HG03442 (cell line): ENCODE measurements at regions not wholly inside any gene's neighbourhood (a gene's known extent, or its start where the extent isn't known, plus 50 kb on each side); places are given as distances from the start of the nearest gene placed in this dataset.

Source experiments
- ATAC-seq: cut with Tn5 transposase; IDR thresholded peaks from one replicate; pipeline ENCODE4 v1.9.1; 2021; ENCODE audit warnings: mild to moderate bottlenecking, moderate library complexity; ENCODE audit not compliant: unreplicated experiment

DNA sequence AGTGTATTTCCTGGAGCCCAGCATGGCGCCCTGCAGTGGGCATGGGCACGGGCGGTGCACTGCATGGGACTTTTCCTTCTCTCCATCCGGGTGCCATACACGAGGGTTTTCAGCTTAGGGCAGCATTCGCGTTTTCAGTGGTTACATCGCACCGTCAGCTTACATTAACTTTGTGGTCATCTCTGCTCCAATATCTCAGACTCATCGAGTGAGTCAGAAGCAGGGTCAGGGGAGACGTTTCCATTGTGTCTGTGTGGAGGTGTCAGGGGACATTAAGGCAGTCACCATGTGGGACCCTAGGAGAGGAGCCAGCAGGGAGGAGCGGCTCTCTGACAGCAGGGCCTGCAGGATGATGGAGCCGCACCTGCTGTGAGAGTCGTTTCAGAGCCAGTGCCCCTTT is 541.0 kb downstream of the FGF9 start:
- ATAC-seq: no peak

DNA sequence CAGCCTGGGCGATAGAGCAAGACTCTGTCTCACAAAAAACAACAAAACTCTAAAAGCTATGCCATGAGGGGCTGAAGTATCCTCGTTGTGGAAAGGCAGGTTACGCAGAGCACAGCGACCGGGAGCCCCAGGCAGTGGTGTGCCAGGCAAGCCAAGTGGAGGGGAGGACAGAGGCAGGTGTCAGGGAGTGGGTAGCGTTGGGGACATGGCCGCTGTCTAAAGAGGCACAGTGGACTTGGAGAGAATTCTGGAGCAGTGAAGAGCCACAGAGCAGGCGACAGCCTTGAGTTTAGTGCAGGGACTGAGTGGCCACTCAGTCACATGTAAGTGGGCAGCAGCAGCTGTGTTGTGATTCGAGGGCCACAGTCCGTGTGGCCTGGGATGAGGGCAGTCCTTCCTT is 541.7 kb downstream of the FGF9 start:
- ATAC-seq: no peak

DNA sequence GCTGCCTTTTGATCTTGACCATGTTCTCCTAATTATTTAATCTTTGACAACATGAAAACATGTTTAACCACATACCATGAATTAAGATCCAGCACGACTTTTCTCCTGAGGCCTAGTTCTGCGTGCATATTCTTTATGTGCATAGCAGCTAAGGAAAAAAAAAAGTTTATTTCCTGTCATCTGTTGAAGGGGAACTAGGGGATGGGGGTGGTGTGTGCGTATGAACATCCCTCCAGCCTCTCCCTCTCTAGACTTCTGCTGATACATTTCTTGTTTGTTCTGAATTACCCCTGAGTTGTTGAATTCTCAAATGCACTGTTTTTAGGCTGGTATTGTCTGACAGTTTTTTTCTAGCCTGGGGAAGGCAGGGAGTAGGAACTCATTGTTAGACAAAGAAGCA is 543.3 kb downstream of the FGF9 start:
- ATAC-seq: no peak

DNA sequence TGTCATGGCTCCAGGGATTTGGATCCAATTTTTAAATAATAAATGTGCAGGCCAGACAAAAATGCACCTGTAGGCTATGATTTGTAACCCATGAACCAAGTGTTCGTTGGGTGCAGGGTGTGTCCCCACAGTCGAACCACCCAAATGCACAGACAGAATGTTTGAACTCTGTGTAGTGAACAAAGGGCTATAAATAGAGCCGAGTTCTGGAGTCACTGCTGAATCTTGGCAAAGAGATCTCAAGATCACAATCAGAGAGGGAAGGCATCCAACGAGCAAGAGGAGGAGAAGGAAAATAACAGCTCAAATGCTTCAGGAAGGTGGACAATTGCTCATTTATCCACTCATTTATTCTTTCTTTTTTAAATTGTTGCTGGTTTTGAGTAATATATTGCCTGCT is 547.9 kb downstream of the FGF9 start:
- no peak for ATAC-seq

DNA sequence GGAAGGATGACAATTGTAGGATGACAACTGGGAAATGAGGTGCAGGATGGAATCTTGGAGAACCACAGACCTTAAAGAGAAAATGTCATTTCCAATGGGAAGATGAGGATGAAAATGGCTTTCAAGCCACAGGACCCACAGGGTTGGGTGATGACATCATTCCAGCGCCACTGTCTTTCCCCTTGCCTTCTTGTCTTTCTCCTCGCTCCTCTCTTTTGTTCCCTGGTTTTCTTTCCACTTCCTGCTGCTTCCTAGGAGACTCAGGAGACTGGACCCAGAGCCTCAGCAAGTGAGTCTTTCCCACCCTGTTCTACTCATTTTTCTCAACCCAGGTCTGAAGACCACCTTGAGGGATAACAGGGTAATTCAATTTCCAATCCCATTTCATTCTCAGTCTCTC is 548.8 kb downstream of the FGF9 start:
- ATAC-seq: no peak

DNA sequence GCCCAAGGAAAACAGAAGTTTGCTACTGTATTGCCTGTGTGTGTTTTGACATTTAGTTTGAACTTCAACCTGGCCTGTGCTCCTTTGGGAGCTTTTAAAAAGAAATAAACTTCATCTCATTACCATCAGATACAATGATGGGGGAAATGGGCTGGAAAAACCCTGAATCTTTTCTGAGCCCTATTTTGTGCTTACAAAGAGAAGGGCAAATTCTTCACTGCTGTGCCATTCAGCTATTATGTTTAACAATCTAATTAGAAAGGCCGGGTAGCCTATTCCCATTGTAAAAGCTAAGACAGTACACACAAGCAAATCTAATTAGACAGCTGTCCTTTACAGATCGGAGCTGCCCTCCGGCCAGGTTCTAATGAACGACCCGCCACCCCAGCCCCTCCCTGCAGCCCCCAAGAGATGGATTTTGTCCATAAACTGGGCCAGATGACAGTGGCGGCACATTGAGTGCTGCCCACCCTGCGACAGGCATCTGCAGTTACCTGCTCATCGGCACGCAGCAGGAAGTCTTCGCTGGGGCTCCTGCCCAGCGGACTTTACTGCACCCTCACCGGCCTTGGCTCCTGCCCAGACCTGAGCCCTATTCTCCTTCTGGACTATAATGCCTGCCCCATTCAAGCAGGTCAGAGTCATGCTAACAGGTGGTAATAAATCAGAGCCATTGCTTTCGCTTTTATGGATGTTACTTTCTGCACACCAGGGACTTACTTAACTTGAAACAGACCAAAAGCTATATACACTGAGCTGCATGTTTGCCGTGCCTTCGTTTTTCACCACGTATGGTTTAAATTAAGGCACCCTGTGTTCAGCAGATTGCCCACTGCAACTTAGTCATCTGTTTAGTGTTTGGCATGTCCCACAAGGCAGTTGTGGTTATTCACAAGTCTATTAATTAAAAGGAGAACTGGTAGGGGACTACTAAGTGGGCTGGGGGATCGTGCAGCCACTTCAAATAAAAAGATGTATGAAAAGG is 549.6 kb downstream of the FGF9 start:
- ATAC-seq: no peak

DNA sequence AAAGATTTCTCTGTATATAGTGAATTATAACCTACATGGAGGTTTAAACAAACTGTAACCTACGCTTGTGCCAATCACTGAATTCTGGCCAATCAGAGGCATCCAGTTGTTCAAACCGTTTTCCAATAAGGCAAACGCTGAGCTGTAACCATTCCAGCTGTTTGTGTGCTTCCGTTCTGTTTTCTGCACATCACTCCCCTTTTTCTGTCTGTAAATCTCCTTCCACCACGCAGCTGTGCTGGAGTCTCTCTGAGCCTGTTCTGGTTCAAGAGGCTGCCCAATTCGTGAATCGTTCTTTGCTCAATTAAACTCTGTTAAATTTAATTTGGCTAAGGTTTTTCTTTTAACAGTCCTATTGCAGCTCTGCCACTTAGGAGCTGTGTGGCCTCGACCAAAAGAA is 552.5 kb downstream of the FGF9 start:
- no peak for ATAC-seq

DNA sequence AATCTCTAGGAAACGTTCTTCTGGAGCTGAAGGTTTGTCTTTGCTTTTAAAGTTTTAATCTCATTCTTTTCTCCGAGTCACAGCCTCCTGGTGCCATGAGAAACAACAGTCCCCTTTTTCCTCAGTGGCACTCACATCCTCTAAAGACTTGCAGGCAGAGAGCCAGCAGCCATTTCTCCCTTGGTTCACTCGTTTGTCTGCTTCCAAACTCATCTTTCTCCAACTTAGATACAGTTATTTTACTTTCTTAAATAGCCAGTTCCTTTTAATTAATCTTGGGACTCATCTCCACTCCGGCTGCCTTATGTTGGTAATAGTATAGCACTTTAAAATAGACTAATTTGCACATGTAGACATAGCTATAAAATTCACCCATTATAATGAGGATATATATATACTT is 555.2 kb downstream of the FGF9 start:
- no peak for ATAC-seq

DNA sequence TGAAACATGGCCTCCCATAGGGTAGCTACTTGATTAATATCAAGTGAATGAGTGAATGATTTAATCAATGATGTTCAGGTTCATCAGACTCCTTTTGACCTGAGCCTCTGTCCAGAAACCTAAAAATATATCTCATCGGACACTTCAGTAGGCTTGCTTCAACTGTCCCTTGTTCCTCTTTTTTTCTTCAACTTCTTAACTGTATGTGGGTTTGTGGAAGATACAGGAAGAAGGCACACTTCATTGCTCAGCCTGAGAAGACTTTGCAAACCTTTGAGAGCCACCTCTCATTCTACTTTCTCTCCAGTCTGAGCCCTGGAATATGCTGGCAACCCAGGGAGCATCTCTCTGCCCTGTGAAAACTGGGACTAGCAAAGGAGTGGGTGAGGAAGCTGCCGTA is 557.0 kb downstream of the FGF9 start:
- ATAC-seq: no peak

DNA sequence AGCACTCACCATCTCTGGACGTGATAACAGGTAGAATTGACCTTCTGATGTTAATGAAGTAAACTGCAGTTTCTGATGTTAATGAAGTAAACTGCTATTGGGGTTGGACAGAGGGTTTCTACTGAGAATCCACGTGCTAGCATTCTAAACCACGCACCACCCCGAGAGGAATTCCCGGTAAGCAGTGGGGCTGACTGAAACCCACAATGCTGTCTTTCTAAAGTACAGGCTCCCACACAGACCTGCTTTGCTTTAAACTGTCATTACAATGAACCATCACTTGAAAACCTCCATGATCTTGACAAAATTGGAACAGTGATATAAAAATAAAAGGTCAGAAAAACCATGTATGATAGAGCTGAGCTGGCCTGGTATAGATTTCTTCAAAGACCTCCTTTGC is 559.0 kb downstream of the FGF9 start:
- no peak for ATAC-seq

DNA sequence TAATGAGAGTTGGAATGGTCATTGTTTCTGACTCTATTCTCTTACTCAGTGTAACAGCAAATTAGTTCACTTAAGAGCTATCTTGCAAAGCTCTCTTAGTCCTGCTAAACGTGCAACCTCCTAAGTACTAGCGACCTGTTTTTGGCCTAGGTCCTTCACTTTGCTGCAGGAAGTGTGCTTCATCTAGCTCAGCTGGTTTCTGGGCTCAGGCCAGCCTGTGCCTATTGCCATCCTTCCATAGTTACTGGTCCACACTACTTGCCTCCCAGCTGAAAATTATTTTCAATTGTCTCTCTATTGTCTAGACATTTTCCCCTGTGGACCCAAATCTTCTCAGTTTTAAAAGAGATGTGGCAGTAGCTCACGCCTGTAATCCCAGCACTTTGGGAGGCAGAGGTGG is 561.3 kb downstream of the FGF9 start:
- ATAC-seq: no peak

DNA sequence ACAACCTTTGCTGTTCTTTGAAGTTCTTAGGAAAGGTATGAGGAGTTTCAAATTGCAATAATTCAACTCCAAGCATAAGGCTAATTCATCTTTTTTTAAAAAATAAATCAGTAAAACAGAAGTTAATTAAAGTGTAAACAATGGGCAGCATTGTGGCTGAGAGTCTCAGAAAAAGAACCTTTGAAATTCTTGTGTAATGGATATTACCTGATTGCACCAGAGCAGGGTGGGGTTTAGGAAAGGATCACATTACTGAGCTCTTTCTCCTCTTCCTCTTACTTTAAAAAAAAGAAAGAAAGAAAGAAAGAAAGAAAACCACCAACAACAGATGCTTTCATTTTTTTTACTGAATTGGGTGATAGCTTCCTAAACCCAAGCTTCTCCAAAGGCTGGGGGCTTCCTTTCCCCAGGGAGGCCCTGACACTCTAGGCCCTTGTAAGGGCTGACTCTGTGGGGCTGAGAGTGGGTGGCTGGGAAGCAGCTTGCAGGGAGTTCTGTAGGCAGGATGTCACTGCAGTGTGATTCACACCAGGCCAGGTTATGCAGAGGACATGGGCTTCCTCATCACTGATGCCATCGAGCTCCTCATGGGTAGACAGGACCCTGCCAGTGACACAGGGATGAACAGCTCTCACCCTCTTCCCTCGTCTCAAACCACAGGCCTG is 564.5 kb downstream of the FGF9 start:
- ATAC-seq: no peak

DNA sequence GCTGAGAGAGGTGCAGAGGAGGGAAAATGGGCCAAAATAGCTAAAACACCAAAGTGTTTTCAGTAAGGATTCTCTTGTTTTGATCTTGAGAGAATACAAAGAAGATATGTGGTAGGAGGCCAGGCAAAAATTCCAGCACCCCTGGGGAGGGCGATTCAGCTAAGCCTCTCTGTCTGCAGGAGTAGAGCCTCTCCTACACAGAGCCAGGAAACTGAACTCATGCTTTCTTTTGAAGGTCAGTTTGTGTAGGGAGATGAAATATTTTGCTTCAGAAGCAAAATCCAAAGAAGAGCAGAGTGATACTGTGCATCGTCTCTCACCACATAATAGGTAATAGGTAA is 565.0 kb downstream of the FGF9 start:
- no peak for ATAC-seq

DNA sequence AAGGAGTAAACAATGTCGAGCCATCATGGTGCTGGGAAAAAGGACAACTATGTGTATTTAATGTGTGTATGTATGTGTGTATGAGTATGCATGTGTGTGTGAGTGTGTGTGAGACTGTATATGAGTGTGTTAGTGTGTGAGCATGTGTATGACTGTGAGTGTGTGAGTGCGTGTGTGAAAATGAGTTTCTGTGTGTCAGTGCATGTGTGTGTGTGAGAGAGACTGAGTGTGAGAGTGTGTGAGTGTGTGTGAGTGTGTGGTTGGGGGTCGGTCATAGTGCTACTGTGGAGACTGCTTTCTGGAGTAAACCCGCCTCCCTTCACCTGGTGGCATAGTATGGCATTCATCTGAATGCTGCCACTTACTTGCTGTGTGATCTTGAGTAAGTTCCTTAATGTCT is 567.4 kb downstream of the FGF9 start:
- ATAC-seq: no peak

DNA sequence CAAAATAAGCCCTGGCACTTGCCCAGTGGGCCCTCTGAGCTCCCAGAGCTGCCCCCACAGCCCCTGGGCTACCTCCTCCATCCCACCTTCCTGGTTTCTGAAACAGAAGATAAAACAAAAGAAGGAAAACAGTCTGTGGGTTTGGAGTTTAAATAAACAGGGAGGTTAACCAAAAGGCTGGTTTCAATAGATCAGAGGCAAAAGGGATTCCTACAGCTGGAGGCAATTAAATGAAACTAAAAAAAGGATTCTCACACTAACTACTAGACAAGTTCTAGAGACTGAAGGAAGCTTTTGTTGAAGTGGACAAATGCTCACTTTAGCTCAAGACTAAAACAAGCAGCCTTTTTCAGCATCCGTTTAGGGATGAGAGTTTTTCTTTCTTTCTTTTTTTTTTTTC is 569.8 kb downstream of the FGF9 start:
- ATAC-seq: no peak

DNA sequence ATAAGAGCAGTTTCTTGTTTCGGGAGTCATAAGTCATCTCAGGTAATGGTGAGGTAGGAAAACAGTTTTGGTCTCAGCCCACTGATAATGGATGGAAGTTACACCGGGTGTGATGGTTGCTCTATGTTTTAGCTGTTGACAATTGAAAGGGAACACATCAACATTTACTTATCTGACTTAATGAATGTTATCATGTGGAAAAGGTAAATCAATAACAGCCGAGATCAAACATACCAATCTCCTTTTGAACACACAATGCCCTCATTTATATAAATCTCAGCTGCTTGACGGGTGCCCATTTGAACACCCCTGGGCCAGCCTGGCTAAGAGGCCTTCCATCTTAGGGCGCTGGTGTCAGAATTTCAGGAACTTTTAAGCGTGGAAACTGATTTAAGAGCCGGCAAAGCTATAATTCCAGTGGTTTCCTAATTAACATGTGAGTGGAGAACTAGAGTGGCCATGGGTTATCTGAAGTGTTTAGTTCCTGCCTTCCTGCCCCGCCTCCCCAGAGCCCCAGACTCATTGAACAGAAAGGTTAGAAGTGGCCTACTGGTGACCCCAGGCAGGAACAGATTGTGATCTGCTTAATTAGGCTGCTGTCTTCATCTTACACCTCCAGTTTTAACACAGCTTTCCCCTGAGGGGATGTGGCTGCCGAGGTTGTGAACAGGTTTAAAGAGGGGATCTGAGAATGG is 572.7 kb downstream of the FGF9 start:
- no peak for ATAC-seq

DNA sequence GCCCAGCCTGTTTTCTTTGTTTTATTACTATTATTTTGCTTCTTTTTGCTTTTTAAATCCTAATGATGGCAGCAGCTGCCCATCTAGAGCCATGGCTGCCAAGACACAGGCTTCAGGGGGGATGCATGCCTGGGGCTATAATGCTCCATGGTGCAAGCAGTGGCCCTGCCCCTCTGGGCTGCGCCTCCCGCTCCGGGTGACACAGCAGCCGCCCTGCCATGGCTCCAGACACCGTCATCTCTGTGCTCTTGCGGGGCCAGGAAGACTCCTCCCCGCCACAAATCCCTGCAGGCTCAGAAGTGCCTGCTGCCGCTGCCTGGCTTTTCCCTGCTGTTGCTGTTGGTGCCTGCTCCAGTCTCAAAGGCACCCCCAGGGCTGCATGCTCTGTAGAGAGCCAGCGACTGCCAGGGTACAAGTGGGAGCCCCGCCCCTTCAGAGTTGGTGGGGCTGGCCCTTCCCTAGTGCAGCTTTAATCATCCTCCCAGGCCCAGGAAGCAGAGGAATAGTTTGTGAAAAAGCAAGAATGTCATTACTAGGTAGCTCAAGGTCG is 581.5 kb downstream of the FGF9 start:
- no peak for ATAC-seq

DNA sequence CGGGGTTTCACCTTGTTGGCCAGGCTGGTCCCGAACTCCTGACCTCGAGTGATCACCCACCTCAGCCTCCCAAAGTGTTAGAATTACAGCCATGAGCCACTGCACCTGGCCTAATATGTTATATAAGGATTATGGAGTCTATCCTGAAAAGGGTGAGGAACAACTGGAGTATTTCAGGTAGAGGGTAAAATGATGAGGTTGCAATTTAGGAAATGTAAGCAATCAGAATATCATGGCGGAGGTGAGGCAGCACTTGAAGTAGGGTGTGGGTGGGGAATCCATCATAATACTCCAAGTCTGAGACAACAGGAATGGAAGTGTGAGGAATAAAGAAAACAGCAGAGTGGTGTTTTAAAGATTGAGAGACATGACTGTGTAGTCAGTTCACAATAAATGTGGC is 582.2 kb downstream of the FGF9 start:
- ATAC-seq: no peak

DNA sequence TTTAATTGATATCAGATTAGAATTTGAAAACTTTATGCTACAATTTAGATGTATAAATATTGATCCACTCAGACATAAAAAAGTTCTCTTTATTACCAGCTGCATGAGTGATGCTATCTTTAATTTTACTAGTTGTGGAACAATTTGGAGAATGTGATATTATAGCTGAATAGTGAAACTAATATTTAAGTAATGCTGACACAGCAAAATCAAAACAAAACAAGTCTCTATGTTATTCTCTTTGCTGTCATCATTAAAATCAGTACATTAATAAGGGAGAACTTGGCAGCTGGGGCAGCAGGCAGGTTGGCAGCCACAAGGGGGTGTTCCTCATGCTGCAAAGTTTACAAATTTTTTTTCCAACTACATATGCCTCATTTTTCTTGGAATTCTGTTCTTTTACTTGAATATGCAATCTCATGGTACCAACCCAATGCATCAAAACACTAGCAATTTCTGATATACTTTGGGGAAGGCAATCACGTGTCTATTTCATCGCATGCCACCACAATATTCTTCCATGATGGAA is 585.3 kb downstream of the FGF9 start:
- ATAC-seq: no peak

DNA sequence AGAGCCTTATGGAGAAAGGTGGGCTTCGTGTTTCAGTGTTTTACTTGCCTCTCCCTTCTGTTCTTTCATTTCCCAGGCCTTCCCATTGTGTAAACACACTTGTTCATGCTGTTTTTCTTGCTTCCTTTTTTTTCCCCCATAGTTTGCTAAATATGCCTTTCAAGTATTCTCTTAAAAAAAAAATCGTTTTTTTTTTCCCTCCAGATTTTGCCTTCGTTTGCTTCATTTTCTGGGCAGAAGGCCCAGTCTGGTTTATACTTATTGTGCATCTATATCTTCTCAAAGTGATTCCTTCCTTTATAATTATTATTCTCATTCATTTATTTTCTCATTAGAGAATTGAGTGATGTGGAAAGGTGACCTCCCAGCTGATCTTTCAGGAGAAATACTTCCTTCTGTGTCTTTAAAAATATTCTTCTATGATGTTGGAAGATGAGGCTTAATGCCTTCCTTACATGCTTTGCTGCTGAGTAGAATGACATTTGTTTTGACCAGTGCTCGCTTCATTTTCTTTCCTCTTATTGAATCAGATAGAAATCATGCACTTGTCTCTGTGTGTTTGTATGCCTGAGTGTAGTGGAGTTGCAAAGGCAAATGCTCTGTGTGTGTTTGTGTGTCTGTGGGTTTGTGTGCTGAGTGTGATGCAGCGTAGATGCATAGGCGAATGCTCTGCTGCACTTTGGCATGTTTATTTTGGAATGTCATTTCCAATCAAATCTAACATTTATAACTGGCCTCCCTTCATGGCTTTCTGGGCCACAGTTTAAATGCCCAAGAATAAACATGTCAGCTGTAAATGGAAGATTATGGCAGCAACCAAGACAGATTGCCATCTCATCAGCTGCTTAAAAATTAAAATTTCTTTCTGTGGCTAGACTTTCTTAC is 591.4 kb downstream of the FGF9 start:
- ATAC-seq: no peak
